K562 (cell line): ENCODE measurements at regions not wholly inside any gene's neighbourhood (a gene's known extent, or its start where the extent isn't known, plus 50 kb on each side); places are given as distances from the start of the nearest gene placed in this dataset.

Source experiments
- ATAC-seq: fragments of 200-7000 bp; cut with Tn5 transposase; 3 replicates; pipeline ENCODE4 v1.9.1; 2020; ENCODE audit warnings: moderate library complexity
- BruUV-seq: library from RNA; stranded (reverse); fragments of 400-500 nt; replicated peaks from 2 replicates; lab custom pipeline; 2021; lab: Mats Ljungman, UMichigan
- CTCF ChIA-PET: fragments of 300-600 bp; formaldehyde crosslinking; extraction: SDS; loops from one replicate; lab custom pipeline; 2021; ENCODE audit warnings: low intra/inter-chr PET ratio; lab: Yijun Ruan, JAX
- POLR2A ChIA-PET: fragments of 300-600, 350-650 bp; sonication (Branson Sonifier 250); formaldehyde crosslinking; extraction: SDS; loops from one replicate; lab custom pipeline; 2021; ENCODE audit warnings: antibody characterized with exemption, inconsistent platforms; lab: Yijun Ruan, JAX
- DNase-seq, 4 experiments: peaks; one replicate each; pipeline versions ENCODE4 v3.0.0 to v3.0.0-alpha.2; 2011 to 2018; ENCODE audit warnings: low spot score in 3 of 4, mixed read lengths in 3 of 4; ENCODE audit errors: extremely low read depth in 1 of 4
- FAIRE-seq: peaks from 2 replicates; lab custom pipeline; 2011; peaks lifted over from hg19 to GRCh38; lab: Jason Lieb, UNC
- H2AFZ ChIP-seq: 2 replicates; pipeline ENCODE4 v1.6.0; 2011; ENCODE audit warnings: low read depth, low read length, control low read depth, inconsistent platforms
- H3K27ac ChIP-seq: fragments of 200-600 bp; 3 replicates; pipeline ENCODE4 v1.8.0; 2011; ENCODE audit warnings: low read depth, mild to moderate bottlenecking, control low read depth, inconsistent platforms, low read length, moderate library complexity, mixed read lengths; ENCODE audit errors: extremely low read depth
- H3K27me3 ChIP-seq, 2 experiments: fragments of 300-600 bp in 1 of 2; 2 replicates in 1 of 2; 3 replicates in 1 of 2; pipeline versions ENCODE4 v1.6.0 to v1.8.0; 2011; ENCODE audit warnings: inconsistent platforms in 2 of 2, low read length in 2 of 2, mild to moderate bottlenecking in 1 of 2, mixed read lengths in 1 of 2, moderate library complexity in 1 of 2; ENCODE audit not compliant: control insufficient read depth in 2 of 2, insufficient read depth in 2 of 2
- H3K36me3 ChIP-seq: fragments of 300-600 bp; 3 replicates; pipeline ENCODE4 v1.8.0; 2011; ENCODE audit warnings: mild to moderate bottlenecking, low read length, inconsistent platforms; ENCODE audit not compliant: control insufficient read depth, insufficient read depth
- H3K4me1 ChIP-seq, 2 experiments: fragments of 200-600 bp in 1 of 2; replicated peaks in 1 of 2; 2 replicates in 1 of 2; 3 replicates in 1 of 2; pipeline versions ENCODE4 v1.5.1 to v1.8.0; 2011; ENCODE audit warnings: inconsistent platforms in 2 of 2, low read length in 2 of 2, mild to moderate bottlenecking in 1 of 2, mixed read lengths in 1 of 2, moderate library complexity in 1 of 2; ENCODE audit not compliant: control insufficient read depth in 2 of 2, insufficient read depth in 2 of 2
- H3K4me2 ChIP-seq: 2 replicates; pipeline ENCODE4 v1.6.1; 2011; ENCODE audit warnings: low read length, control low read depth, inconsistent platforms, mixed read lengths; ENCODE audit not compliant: insufficient read depth
- H3K4me3 ChIP-seq: fragments of 200-600 bp; sonication (generic), shearing (Covaris generic); 2 replicates; pipeline ENCODE4 v1.5.1; 2016; ENCODE audit warnings: control low read depth, inconsistent platforms
- H3K79me2 ChIP-seq: fragments of 200-600 bp; 3 replicates; pipeline ENCODE4 v1.8.0; 2011; ENCODE audit warnings: low read length, inconsistent platforms; ENCODE audit not compliant: control insufficient read depth, insufficient read depth
- H3K9ac ChIP-seq, 2 experiments: 2 replicates each; pipeline versions ENCODE4 v1.6.0 to v1.6.1; 2011; ENCODE audit warnings: low read depth in 2 of 2, low read length in 2 of 2, control low read depth in 1 of 2, inconsistent platforms in 1 of 2, mild to moderate bottlenecking in 1 of 2, mixed read lengths in 1 of 2; ENCODE audit not compliant: insufficient read depth in 1 of 2
- H3K9me1 ChIP-seq: one replicate; pipeline ENCODE4 v1.6.0; 2011; ENCODE audit warnings: inconsistent platforms, mild to moderate bottlenecking, low read length, moderate library complexity; ENCODE audit not compliant: control insufficient read depth, insufficient read depth
- H3K9me3 ChIP-seq: replicated peaks from 2 replicates; pipeline ENCODE4 v1.5.1; 2011; ENCODE audit warnings: low read depth, low read length, inconsistent platforms; ENCODE audit not compliant: control insufficient read depth, insufficient read depth
- H4K20me1 ChIP-seq: replicated peaks from 2 replicates; pipeline ENCODE4 v1.6.1; 2011; ENCODE audit warnings: low read length, inconsistent platforms, mixed read lengths; ENCODE audit not compliant: control insufficient read depth, insufficient read depth
- BDP1 ChIP-seq: IDR thresholded peaks from 3 replicates; pipeline ENCODE4 v1.6.1; 2011; ENCODE audit not compliant: insufficient read length, insufficient read depth
- CTCF ChIP-seq, 3 experiments: IDR thresholded peaks in 2 of 3; conservative IDR thresholded peaks in 1 of 3; 2 replicates each; pipeline ENCODE4 v1.5.1; 2011 to 2012; ENCODE audit warnings: low read length in 3 of 3, mild to moderate bottlenecking in 3 of 3, control low read depth in 2 of 3, improper control_type of control experiment in 1 of 3, inconsistent platforms in 1 of 3, low read depth in 1 of 3, mixed read lengths in 1 of 3, moderate library complexity in 1 of 3; ENCODE audit not compliant: insufficient read depth in 2 of 3
- EP400 ChIP-seq: fragments of 450-650 bp; IDR thresholded peaks from 2 replicates; pipeline ENCODE4 v1.6.1; 2017; ENCODE audit warnings: antibody characterized with exemption, mild to moderate bottlenecking, moderate library complexity
- HDAC3 ChIP-seq: fragments of 450-650 bp; IDR thresholded peaks from 2 replicates; pipeline ENCODE4 v1.6.1; 2018; ENCODE audit warnings: borderline replicate concordance, mild to moderate bottlenecking, moderate library complexity; ENCODE audit not compliant: partially characterized antibody
- KLF16 ChIP-seq: IDR thresholded peaks from 2 replicates; pipeline ENCODE4 v1.6.1; 2016; ENCODE audit warnings: antibody characterized with exemption
- NFE2 ChIP-seq: IDR thresholded peaks from 2 replicates; pipeline ENCODE4 v1.6.1; 2014; ENCODE audit warnings: antibody characterized with exemption, low read depth
- PYGO2 ChIP-seq: fragments of 450-650 bp; IDR thresholded peaks from 2 replicates; pipeline ENCODE4 v1.6.1; 2016; ENCODE audit warnings: mild to moderate bottlenecking, missing genetic modification characterization, moderate library complexity, missing compliant biosample characterization
- RAD21 ChIP-seq, 2 experiments: fragments of 250-450 bp in 1 of 2; fragments of 450-650 bp in 1 of 2; sonication (Bioruptor Pico) in 1 of 2; formaldehyde crosslinking in 1 of 2; IDR thresholded peaks in 1 of 2; conservative IDR thresholded peaks in 1 of 2; 2 replicates each; pipeline versions ENCODE4 v1.4.0 to v1.8.0; 2020 to 2022; ENCODE audit warnings: mild to moderate bottlenecking in 2 of 2, moderate library complexity in 1 of 2
- RHOXF2B ChIP-seq: fragments of 250-450 bp; sonication (Bioruptor Pico); conservative IDR thresholded peaks from 2 replicates; pipeline ENCODE4 v1.5.1; 2021
- ZNF175 ChIP-seq: fragments of 200-800 bp; sonication (Bioruptor generic); IDR thresholded peaks from 2 replicates; pipeline ENCODE4 v1.6.1; 2016; ENCODE audit warnings: low read depth, mild to moderate bottlenecking, missing genetic modification characterization, missing compliant biosample characterization
- ZNF655 ChIP-seq: fragments of 250-450 bp; sonication (Bioruptor Pico); IDR thresholded peaks from 2 replicates; pipeline ENCODE4 v1.5.0; 2021
- WGBS: fragments of 100-300 bp; shearing (Covaris generic); methylation state at CpG from one replicate; pipeline ENCODE4 v1.1.6; 2016; ENCODE audit warnings: low coverage, mixed read lengths; ENCODE audit not compliant: insufficient coverage; ENCODE audit errors: missing lambda C conversion rate; 5-methylcytosine and 5-hydroxymethylcytosine counted together
- in situ Hi-C: fragments of 300-500 bp; cut with MboI; formaldehyde crosslinking; loops from 4 replicates; pipeline ENCODE4 v1.15.0; 2018; ENCODE audit warnings: inconsistent platforms, mixed read lengths
- intact Hi-C: fragments of 100-400 bp; cut with micrococcal nuclease; formaldehyde crosslinking; loops from 2 replicates; pipeline ENCODE4 v1.14.2; 2022
- TF ChIP-seq, protein P1 (sequence below): sonication (generic); formaldehyde crosslinking; IDR thresholded peaks from 2 replicates; pipeline ENCODE4 v1.8.1; 2023; ENCODE audit warnings: mild to moderate bottlenecking, missing genetic modification reagents, moderate library complexity

GRCh38 chr11:81241672-81242275 lies 1491.9 kb downstream of the FAM181B start:
- Histone ChIP-seq H2AFZ (no peak overlapping the region), H3K9me1 (no peaks in the 10 kb centered on the region), H4K20me1 (no peaks in the 10 kb centered on the region), H3K4me3 (no peak overlapping the region), H3K9ac (no peak overlapping the region), H3K79me2 (no peaks in the 10 kb centered on the region), H3K27ac (no peak overlapping the region), H3K36me3 (no peaks in the 10 kb centered on the region), H3K27me3 (no peaks in the 10 kb centered on the region), H3K4me1 (no peaks in the 10 kb centered on the region), H3K9me3 (no peaks in the 10 kb centered on the region), H3K4me2 (no peak overlapping the region)
- ATAC-seq, result no peak
- intact Hi-C loops (no loop called here), in situ Hi-C loops (no loop called here)
- TF ChIP-seq EP400 (no peak), BDP1 (no peak), RHOXF2B (CRISPR knock-in tag) (no peak)
- no peak for DNase-seq
- ChIA-PET CTCF (no interaction called here), POLR2A (no interaction called here)
- FAIRE-seq, result no peak
- no TSS peak for BruUV-seq
- 0% methylated on average over 5 of the region's 5 CpGs for WGBS

DNA sequence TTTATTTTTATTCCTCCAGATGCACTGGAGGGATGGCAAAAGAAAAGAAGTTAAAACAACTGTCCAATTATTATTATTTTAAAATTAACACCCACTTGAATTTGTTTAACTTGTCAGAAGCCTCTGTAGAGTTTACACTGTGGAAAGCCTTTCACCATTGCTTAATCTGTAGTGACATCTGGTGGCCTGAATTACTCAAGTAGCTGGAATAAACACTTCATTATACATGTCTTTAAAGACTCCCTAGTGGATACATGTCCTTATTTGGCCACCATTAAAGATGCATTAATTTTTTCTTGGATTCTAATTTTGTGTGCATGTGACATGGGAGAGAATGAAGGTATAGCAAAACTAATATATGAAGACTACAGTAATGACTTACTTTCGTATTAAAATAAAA lies 1496.5 kb downstream of the FAM181B start:
- Histone ChIP-seq H3K36me3 (no peaks in the 10 kb centered on the region), H3K27me3 (no peaks in the 10 kb centered on the region), H2AFZ (no peak overlapping the region), H3K9me3 (no peaks in the 10 kb centered on the region), H3K27ac (no peak overlapping the region), H3K4me2 (no peak overlapping the region), H3K9ac (no peak overlapping the region), H4K20me1 (no peaks in the 10 kb centered on the region), H3K79me2 (no peaks in the 10 kb centered on the region), H3K4me3 (no peak overlapping the region), H3K4me1 (no peaks in the 10 kb centered on the region), H3K9me1 (no peaks in the 10 kb centered on the region)
- in situ Hi-C loops (no loop called here), intact Hi-C loops (no loop called here)
- DNase-seq (peak in 1 of 4 experiments; percentile 12), FAIRE-seq (no peak), ATAC-seq (no peak)
- 0% methylated on average over 1 of the region's 1 CpG for WGBS
- no TSS peak for BruUV-seq
- POLR2A ChIA-PET, result no interaction called here
- CTCF ChIA-PET, result no interaction called here
- TF ChIP-seq, protein P1, sequence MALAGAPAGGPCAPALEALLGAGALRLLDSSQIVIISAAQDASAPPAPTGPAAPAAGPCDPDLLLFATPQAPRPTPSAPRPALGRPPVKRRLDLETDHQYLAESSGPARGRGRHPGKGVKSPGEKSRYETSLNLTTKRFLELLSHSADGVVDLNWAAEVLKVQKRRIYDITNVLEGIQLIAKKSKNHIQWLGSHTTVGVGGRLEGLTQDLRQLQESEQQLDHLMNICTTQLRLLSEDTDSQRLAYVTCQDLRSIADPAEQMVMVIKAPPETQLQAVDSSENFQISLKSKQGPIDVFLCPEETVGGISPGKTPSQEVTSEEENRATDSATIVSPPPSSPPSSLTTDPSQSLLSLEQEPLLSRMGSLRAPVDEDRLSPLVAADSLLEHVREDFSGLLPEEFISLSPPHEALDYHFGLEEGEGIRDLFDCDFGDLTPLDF (CRISPR knock-in tag), result no peak
- TF ChIP-seq HDAC3 (no peak), KLF16 (no peak), RAD21 (CRISPR knock-in tag; conservative IDR thresholded peaks at IDR 0.05 in 1 of 2, IDR thresholded peaks at IDR 0.05 in 1 of 2) (peak; percentile 30 to 51; a peak in 3 of 4 replicates), ZNF175 (CRISPR knock-in tag) (no peak), PYGO2 (tag) (no peak), ZNF655 (CRISPR knock-in tag) (no peak), CTCF (IDR thresholded peaks at IDR 0.05 in 2 of 3, conservative IDR thresholded peaks at IDR 0.05 in 1 of 3; ENCODE audit: insufficient read depth in 2 of 3, low read depth in 1 of 3, low read length in 3 of 3) (peak in 1 of 3 experiments; percentile 13; a peak in 1 of 6 replicates), NFE2 (no peak)
